Activated CD4-positive, alpha-beta T cell treated with anti-CD3 and anti-CD28 coated beads, Interleukin-2, amount 50 U/mL, for 24 hours (primary cell): ENCODE measurements at regions not wholly inside any gene's neighbourhood (a gene's known extent, or its start where the extent isn't known, plus 50 kb on each side); places are given as distances from the start of the nearest gene placed in this dataset.
"Not testable (repeated sequence)": the region's sequence is repeated elsewhere in the genome, so short reads cannot be mapped to it uniquely, and the experiment has no call there.

Experiments used
- DNase-seq, 2 donors: peaks; one replicate each; pipeline ENCODE4 v3.0.0-alpha.2; 2020; ENCODE audit warnings: low read depth in 1 of 2, low spot score in 1 of 2

DNA sequence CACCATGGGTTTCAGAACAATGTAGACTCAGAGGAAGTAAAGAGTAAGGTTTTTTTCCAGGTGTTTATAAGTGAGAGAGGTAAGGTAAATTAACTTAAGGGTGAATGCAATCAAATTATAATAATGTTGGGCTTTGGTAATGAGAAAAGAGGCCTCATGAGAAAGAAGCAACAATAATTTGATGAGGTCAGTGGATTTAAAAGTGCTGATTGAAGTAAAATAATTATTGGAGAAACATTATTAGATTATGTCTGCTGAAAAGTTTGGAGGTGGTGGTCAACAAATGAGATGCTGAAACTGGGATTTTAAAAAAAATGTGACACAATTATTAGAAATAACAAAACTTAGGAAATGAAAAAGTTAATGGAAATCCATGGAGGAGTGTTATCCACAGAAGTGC, 187.4 kb upstream of the BRINP3 start:
- no peak for DNase-seq

DNA sequence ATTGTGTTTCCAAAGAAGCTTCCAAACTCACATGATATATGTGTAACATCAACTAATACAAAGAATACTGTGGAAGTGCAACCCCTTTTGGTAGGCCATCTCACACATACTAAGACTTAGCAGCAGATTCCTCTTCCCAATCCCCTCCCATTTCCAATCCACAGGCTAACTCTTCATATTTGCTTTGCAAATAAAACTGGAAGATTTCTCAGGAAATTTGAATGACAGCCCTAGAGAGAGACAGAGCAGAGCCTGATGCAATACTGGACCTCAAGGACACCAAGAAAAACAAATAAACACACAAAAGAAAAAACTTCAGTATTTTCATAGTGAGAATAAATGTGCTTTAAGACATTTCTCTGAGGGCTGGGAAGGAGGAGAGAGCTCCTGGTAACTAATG, 190.2 kb upstream of the BRINP3 start:
- DNase-seq, result no peak

DNA sequence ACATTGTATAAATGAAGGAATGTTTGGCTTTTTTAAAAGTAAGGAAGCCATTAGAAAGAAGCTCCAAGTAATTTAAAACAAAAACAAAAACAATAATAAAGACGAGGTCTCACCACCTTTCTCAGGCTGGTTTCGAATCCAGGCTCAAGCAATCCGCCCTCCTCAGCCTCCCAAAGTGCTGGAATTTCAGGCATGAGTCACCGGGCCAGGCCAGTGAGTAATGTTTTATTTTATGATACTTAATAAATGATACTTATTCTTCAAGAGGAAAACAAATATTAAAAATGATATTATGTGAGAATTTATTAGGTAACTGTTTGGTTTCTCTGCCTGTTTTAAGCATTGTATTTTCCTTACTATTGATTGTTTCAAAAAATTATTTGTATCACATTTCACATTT, 201.4 kb upstream of the BRINP3 start:
- no peak for DNase-seq

DNA sequence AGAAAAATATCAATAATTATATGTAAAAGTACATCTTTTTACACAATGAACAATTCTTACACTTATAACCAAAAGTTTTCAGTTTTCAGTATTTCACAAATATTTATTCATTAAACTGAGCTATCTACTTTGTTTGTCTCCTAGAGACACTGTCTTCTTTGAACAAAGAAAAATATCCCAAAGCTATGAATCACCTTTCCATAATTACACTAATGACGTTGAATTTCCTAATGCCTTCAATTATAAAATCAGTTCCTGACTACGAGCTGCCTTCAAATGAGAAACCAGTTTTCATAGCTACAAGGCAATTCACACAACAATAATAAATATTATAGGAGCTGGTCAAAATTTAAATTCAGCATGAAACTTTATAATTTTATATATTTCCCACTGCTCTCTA, 201.8 kb upstream of the BRINP3 start:
- no peak for DNase-seq

DNA sequence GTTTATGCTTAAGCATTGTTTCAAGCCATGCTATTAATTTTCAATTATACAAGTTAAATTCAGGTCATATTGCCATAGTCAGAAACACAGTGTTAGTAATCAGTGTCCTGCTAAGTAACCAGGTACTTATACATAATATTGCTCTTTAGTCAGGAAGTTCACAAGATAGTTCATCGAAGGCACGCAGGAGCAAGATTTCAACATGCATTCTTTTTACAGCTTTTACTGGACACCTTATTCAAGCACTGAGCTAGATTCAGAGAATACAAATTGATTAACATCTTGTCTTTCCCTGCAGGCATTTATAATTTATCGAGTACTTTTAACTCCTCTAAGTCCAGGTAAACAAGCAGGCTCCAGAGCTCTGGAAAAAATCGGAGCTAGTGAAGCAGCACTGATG, 202.3 kb upstream of the BRINP3 start:
- no peak for DNase-seq

DNA sequence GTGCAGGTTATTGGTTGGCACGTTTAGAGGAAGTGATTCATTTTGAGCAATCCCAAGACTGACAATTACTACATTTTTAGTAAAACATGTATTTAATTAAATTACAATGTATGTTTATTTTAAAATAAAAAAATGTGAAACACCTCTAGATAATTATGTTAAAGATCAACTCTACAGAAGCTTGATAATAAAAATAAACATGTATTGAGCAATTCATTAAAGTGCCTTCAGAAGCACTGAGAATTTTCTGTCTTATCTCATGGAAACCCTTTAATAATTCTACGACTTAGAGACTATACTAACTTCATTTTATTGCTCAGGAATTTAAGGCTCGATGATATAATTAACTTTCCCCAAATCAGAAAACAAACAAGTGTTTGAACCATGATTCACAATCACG, 208.0 kb upstream of the BRINP3 start:
- no peak for DNase-seq

DNA sequence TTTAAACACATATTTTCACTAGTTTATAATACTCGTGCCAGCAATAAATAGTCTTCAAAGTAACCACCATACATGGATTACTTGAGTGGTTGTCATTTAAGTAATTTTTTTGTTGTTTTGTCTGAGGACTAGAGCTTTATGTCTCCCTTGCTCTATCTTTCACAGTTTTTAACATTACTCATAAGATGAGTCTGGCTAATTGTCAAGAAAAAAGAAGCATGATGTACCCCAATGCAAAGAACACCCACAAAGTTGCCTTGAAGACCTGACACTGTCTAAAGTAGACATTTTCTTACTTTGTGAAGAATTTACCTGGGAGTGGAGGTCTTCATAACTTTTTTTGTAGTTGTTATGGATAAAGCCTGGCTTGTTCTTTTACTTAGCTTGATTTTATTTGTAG, 210.4 kb upstream of the BRINP3 start:
- DNase-seq, result no peak

DNA sequence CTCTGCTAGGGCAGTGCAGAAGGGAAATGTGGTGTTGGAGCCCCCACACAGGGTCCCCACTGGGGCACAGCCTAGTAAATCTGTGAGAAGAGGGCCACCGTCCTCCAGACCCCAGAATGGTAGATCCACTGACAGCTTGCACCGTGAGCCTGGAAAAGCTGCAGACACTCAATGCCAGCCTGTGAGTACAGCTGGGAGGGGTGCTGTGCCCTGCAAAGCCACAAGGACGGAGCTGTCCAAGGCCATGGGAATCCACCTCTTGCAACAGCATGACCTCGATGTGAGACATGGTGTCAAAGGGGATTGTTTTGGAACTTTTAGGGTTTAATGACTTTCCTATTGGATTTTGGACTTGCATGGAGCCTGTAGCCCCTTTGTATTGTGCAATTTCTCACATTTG, 220.8 kb upstream of the BRINP3 start:
- not testable (repeated sequence) for DNase-seq

DNA sequence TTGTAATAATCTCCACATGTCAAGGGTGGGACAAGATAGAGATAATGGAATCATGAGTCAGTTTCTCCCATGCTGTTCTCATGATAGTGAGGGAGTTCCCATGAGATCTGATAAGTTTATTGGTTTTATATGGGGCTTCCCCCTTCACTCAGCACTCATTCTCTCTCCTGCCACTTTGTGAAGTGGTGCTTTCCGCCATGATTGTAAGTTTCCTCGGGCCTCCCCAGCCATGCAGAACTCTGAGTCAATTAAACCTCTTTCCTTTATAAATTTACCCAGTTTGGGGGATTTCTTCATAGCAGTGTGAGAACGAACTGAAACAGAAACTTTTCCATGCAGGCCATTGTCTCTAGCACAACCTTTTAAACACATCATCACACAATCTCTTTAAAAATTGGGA, 221.5 kb upstream of the BRINP3 start:
- DNase-seq, result no peak

DNA sequence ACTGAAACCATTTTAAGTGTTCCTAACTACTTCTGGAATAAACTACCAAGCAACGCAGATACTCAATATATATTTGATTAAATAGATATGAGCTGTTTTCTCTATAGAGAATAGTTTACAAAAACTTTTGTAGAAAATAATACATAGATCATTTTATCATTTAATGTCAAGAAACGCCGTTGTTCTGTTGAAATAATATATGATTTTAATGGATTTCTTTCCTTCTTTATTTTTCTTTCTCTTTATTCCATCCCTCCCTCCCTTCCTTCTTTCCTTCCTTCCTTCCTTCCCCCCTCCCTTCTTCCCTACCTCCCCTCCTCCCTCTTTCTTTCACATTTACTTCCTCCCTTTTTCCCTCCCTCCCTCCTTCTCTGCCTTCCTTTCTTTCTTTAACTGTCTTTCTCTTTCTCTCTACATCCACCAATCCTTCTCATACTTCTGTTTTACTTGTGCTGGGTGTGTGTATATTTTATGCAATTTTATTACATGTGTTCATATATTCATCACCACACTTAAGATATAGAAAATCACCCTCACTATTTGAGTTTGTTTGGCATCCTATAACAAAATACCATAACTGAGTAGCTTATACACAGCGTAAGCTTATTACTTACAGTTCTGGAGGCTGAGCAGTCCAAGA, 230.9 kb upstream of the BRINP3 start:
- DNase-seq, result no peak

DNA sequence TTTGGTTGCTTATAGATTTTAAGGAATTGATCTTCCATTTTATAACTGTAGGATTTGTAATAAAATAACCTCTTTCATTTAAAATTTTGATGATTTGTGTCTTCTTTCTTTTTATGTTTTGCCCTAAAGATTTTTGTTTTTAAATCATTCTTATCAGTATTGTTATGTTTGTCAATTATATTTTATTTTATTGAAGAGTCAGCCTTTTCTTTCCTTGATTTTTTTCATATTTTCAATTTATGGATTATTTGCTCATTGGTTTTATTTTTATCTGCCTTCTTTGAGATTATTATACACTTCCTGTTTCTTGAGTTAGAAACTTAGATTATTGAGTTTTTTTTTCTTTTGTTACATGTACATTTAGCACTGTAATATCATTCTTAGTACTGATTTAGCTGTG, 233.4 kb upstream of the BRINP3 start:
- no peak for DNase-seq

DNA sequence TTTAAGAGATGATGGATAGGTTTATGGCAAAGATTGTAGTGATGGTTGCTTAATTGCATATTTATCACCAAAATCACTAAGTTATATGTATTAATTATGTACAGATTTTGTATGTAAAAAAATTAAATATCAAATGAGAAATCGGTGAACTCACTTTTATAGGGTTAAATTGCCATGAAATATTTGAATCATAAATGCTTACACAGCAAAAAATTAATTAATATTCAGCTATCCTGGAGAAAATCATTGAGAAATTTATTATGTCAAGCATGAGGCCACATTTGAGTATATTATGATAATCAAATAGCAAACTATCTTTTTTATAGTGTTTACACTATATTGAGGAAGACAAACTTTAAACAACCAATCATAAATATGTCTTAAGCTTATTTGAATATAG, 239.4 kb upstream of the BRINP3 start:
- no peak for DNase-seq

DNA sequence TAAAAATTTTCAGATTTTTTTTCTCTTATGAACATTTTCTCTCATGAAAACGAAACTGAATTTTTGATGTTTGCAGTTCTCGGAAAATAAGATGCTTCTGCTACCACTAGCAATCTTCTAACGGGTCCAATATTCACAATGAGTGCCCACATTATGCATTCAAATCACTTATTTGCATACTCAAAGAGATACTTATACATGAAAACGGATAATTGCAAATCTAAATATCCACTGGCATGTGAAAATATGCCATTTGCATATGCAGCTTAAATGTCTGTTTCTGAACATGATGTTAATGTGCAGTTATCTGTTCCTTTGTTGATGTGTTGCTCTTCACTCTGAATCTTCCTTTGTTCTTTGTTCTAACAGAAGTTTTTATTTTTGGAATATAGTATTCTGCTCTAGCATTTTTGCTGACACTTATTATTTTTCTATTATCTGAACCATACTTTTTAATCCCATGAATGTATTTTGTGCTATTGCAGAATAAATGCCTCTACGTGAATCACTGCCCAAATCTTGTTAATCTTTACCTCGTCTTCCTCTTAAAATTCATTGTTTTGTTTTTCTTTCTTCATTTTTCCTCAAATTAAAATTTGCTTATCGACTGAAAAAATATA, 259.4 kb upstream of the BRINP3 start:
- DNase-seq, result no peak

DNA sequence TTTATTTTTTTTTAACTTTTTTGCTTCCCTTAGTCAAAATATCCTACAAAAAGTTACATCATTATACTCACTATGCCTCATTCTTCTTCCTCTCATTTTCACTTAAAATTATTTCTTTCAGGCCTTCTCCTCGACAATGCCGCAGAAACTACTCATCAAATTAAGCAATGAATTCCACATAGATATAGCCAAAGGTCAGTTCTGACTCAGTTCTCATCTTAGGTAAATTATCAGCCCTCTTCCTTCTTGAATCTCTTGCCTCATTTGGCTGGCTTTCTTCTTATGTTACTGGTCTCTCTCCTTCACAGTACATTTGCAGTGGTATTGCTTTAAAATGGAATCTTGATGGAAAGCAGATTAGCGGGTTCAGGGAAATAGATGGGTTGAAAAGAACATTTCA, 260.7 kb upstream of the BRINP3 start:
- DNase-seq, result no peak

DNA sequence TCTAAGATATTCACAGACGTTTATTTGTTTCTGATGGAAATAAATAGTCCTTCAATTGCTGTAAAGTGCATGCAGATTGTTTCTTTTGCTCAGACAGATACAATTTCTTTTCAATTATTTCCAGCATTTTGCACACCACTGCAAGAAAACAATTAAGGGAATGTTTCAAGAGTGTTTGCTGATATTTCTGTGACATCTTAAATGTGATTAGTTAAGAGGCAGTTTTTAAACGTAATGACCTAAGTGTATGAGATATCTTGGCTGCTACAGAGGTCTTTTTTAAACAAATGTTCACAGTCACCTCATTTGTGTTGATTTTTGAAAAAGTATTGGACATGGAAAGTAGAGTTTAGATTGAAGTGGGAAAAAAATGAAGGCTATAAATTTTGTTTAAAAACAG, 262.3 kb upstream of the BRINP3 start:
- no peak for DNase-seq

DNA sequence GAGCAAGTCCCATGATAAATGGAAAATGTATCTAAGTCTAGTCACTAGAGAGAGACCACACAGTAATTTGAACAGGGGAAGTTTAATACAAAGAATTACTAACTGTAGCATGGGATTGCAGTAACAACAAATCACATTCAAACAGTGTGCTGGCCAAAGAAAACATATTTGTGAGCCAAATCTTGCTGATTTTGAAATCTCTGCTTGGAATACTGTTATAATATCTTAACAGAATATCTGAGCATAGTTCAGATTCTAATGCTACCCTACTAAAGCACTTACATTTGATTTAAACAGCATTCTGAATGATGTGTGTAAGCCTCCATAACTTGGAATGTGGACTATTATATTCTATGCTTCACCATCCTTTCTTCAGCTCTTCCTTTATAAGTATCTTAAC, 270.0 kb upstream of the BRINP3 start:
- no peak for DNase-seq

DNA sequence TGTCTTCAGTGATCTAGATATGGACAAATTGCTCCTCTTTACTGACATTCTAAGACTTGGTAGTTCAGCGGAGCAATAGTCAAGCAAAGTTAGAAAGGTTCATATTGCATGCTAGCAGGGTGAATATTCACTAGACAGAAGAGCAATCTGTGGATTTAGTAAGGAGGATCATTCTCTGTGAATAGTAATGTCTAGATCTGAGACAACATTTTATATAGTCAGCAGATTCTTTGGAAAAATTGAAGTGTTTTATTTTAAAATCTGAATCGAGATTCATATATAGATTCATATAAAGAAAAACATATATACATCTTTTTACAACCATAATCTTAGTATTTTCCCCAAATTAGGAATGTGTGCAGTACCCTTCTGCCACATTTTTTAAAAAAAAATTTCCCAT, 274.5 kb upstream of the BRINP3 start:
- DNase-seq, result no peak

DNA sequence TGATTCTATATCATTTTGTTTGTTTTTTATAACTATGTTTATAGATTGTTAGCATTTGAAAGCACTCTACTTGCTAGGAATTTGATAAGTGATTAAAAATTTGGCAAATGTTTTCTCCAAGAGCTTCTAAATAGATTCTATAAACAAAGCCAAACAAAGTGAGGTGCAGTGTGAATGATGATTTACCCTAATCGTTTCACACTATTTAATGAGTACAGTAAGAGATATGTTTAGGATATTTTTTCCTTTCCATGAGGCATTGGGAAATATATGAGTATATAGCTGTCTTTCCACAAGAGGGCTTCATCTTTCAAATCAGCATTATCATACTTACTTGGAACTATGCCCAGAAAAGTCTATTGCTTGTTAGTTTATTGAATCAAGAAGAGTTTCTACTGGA, 277.0 kb upstream of the BRINP3 start:
- no peak for DNase-seq

DNA sequence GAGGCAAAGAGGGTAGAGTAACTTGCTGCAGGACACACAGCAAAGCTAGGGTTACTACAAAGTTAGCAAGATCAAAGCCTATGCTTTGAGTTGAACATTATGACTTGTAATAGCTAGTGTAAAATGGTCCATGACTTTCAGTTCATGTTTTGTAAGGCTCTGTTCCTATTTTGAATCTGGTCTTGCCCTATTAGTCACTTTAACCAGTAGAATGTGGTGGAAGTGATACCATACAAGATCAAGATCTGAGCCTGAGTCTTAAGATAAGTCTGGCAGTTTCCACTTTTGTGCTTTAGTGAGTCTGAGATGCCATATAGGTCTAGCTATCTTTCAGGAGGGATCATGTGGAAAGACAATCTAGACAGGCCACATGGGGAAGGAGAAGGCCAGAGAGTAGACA, 282.1 kb upstream of the BRINP3 start:
- DNase-seq, result no peak

DNA sequence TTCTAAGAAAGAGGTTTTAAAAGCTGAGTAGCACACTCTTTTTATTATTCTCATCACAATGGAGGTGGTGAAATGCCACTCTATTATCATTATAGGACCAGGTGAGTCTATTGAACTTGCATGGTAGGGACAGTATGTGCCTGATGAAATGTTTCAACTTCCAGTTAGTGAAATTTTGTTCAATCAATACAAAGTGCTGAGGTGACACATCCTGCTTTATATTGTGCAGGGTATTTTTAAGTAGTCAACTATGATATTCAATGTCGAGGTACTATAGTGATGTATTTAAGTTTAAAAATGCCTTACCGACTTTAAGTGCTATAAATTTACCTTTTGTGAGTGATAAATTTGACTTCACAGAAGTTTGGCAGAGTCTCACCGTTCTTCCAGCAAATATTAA, 284.7 kb upstream of the BRINP3 start:
- DNase-seq, result no peak

DNA sequence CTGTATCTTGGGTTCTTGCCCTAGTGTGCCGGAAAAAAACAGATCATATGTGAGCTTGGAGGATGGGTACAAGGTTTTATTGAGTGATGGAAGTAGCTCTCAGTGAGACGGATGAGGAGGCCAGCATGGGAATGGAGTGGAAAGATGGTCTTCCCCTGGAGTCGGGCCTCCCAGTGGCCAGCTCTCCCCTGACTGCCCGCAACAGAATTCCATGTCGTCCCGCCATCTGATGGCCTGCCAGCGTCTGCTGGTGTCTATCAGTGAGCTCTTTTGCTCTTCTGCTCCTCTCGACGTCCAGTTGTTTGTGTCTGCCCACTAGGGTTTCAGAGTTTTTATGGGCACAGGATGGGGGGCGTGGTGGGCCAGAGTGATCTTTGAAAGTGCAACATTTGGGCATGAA, 315.2 kb upstream of the BRINP3 start:
- DNase-seq, result no peak

DNA sequence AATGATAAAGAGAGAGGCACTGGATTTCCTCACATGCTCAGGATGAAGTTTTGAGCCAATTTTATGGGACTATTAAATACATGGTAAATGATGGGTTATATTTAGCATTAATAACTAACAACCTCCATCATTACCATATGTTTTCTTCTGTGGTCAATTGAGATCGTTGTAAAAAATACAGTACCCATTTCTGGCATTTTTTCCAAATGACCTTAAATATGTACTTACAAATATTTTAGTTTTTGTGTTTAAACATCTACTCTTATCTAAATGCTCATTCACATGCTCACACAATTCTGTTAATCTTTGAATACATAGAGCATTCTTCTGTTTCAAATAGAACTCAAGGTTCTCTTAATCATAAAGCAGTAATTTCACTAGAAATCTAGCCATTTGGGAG, 330.0 kb upstream of the BRINP3 start:
- no peak for DNase-seq

DNA sequence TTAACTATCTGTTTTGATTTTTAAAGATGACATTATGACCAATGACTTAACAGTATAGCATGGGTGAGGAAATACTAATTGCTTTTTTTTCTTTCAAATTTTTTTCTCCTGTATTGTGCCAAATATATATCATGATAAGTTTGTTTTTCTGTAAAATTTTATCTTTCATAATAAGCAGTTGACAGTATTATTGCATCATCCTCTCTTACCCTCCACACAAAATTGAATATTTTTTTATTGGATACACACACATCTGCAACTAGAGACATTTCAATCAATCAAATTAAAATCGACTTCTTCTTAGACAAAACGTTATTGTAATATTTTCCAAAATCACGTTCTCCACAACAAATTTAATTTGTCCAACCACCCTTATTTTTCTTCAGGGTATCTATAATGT, 330.4 kb upstream of the BRINP3 start:
- no peak for DNase-seq

DNA sequence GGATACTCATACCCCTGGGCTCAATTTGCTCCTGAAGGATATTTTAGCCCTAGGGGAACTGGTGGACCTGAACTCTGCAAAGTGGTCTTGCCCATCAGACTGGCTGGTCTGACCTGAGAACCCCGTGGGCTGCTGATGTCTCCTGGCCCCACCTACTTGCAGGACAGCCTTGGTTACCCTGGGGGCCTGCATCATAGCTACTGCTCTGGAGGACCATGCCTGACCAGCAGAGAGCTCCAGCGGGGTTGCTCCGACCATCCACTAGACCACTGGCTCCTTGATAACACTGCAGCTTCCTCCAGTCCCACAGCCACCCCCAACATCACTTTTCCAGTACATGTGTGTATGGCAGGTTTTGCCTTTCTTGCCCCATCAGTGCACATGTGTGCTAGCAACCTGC, 331.6 kb upstream of the BRINP3 start:
- no peak for DNase-seq
